Uterus (tissue), 2 donors: ENCODE measurements at regions not wholly inside any gene's neighbourhood (a gene's known extent, or its start where the extent isn't known, plus 50 kb on each side); places are given as distances from the start of the nearest gene placed in this dataset.

Source experiments
- POLR2A ChIP-seq, 2 donors: fragments of 450-650 bp; IDR thresholded peaks; one replicate each; pipeline ENCODE4 v1.6.1; 2016; ENCODE audit warnings: antibody characterized with exemption in 2 of 2, mild to moderate bottlenecking in 1 of 2, moderate library complexity in 1 of 2
- TF ChIP-seq, protein P1 (sequence below), 4 experiments: fragments of 200-600 bp in 2 of 4; fragments of 450-650 bp in 2 of 4; sonication (generic) in 2 of 4; IDR thresholded peaks; one replicate each; pipeline ENCODE4 v1.5.1; 2016 to 2019; ENCODE audit warnings: antibody characterized with exemption in 4 of 4, mild to moderate bottlenecking in 2 of 4, moderate library complexity in 1 of 4

GRCh38 chr6:164114651-164115050 lies 700.1 kb downstream of the QKI start:
- TF ChIP-seq, protein P1, sequence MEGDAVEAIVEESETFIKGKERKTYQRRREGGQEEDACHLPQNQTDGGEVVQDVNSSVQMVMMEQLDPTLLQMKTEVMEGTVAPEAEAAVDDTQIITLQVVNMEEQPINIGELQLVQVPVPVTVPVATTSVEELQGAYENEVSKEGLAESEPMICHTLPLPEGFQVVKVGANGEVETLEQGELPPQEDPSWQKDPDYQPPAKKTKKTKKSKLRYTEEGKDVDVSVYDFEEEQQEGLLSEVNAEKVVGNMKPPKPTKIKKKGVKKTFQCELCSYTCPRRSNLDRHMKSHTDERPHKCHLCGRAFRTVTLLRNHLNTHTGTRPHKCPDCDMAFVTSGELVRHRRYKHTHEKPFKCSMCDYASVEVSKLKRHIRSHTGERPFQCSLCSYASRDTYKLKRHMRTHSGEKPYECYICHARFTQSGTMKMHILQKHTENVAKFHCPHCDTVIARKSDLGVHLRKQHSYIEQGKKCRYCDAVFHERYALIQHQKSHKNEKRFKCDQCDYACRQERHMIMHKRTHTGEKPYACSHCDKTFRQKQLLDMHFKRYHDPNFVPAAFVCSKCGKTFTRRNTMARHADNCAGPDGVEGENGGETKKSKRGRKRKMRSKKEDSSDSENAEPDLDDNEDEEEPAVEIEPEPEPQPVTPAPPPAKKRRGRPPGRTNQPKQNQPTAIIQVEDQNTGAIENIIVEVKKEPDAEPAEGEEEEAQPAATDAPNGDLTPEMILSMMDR (IDR thresholded peaks at IDR 0.05), result no peak
- no peak for TF ChIP-seq POLR2A (IDR thresholded peaks at IDR 0.05)
